ENCODE measurements at regions not wholly inside any gene's neighbourhood (a gene's known extent, or its start where the extent isn't known, plus 50 kb on each side); places are given as distances from the start of the nearest gene placed in this dataset.

GRCh38 chr10:131841661-131842139 is 59.1 kb upstream of the PPP2R2D start:
- Histone ChIP-seq H4K20me1 (replicated peaks; ENCODE audit: control insufficient read depth, extremely low read depth, insufficient read depth, low read length) (no peaks in the 10 kb centered on the region), H3K79me2 (ENCODE audit: control insufficient read depth, insufficient read depth, low read length) (no peaks in the 10 kb centered on the region), H3K4me2 (ENCODE audit: insufficient read depth, low read length) (no peak overlapping the region), H3K9ac (replicated peaks; ENCODE audit: extremely low read depth, insufficient read depth, low read length) (no peak overlapping the region), H3K27ac (ENCODE audit: insufficient read depth, low read depth, low read length) (no peak overlapping the region), H2AFZ (ENCODE audit: low read depth, low read length) (no peak overlapping the region), H3K9me1 (replicated peaks; ENCODE audit: control insufficient read depth, extremely low read depth, insufficient read depth, low read length) (no peaks in the 10 kb centered on the region), H3K4me1 (ENCODE audit: control insufficient read depth, extremely low read depth, insufficient read depth, low read length) (no peaks in the 10 kb centered on the region), H3K9me3 (replicated peaks; ENCODE audit: control insufficient read depth, insufficient read depth, low read length) (no peaks in the 10 kb centered on the region), H3K4me3 (replicated peaks in 1 of 3; ENCODE audit: insufficient read depth in 1 of 3, low read depth in 1 of 3, low read length in 3 of 3) (no peak overlapping the region), H3K27me3 (ENCODE audit: control insufficient read depth in 2 of 2, insufficient read depth in 2 of 2, low read length in 2 of 2) (no peaks in the 10 kb centered on the region), H3K36me3 (ENCODE audit: control insufficient read depth in 2 of 2, extremely low read depth in 1 of 2, insufficient read depth in 2 of 2, low read length in 2 of 2) (no peaks in the 10 kb centered on the region)
- FAIRE-seq = no peak
- TF ChIP-seq GATA2 (IDR thresholded peaks at IDR 0.05; ENCODE audit: insufficient read depth, insufficient read length, low read depth, low read length) (no peak), MYC (IDR thresholded peaks at IDR 0.05; ENCODE audit: low read depth, low read length) (no peak), FOS (IDR thresholded peaks at IDR 0.05; ENCODE audit: borderline replicate concordance, insufficient read depth, low read length) (no peak), EZH2 (IDR thresholded peaks at IDR 0.05; ENCODE audit: borderline replicate concordance, low read depth, low read length, severe bottlenecking) (no peak), MAX (IDR thresholded peaks at IDR 0.05; ENCODE audit: insufficient read depth, insufficient read length) (no peak), POLR2AphosphoS5 (IDR thresholded peaks at IDR 0.05; ENCODE audit: insufficient read depth, low read depth, low read length) (no peak), POLR2A (IDR thresholded peaks at IDR 0.05; ENCODE audit: low read depth, low read length) (no peak), JUN (IDR thresholded peaks at IDR 0.05; ENCODE audit: borderline replicate concordance, insufficient read depth, insufficient read length, low read depth) (no peak)
- TF ChIP-seq, protein P1, sequence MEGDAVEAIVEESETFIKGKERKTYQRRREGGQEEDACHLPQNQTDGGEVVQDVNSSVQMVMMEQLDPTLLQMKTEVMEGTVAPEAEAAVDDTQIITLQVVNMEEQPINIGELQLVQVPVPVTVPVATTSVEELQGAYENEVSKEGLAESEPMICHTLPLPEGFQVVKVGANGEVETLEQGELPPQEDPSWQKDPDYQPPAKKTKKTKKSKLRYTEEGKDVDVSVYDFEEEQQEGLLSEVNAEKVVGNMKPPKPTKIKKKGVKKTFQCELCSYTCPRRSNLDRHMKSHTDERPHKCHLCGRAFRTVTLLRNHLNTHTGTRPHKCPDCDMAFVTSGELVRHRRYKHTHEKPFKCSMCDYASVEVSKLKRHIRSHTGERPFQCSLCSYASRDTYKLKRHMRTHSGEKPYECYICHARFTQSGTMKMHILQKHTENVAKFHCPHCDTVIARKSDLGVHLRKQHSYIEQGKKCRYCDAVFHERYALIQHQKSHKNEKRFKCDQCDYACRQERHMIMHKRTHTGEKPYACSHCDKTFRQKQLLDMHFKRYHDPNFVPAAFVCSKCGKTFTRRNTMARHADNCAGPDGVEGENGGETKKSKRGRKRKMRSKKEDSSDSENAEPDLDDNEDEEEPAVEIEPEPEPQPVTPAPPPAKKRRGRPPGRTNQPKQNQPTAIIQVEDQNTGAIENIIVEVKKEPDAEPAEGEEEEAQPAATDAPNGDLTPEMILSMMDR (IDR thresholded peaks at IDR 0.05; ENCODE audit: extremely low read depth in 1 of 2, insufficient read depth in 1 of 2, low read depth in 1 of 2, low read length in 2 of 2) = no peak
- dilution Hi-C loops (cut with MboI; ENCODE audit: extremely low pct_ligation_motif_present, low sequenced_read_pairs) (no loop called here), intact Hi-C loops (cut with micrococcal nuclease) (no loop called here)
- ChIA-PET POLR2A (no interaction called here), CTCF (no interaction called here)
- BruUV-seq (replicated peaks) = no TSS peak
- no peak for DNase-seq (ENCODE audit: low read depth, low spot score)
